BJ (cell line): ENCODE measurements at regions not wholly inside any gene's neighbourhood (a gene's known extent, or its start where the extent isn't known, plus 50 kb on each side); places are given as distances from the start of the nearest gene placed in this dataset.

Experiments
- CTCF ChIA-PET: fragments of 350-600 bp; formaldehyde crosslinking; extraction: SDS; loops from one replicate; lab custom pipeline; 2021; ENCODE audit warnings: antibody characterized with exemption, inconsistent platforms; lab: Yijun Ruan, JAX
- POLR2A ChIA-PET: fragments of 300-600 bp; sonication (Branson Sonifier 250); formaldehyde crosslinking; extraction: SDS; loops from one replicate; lab custom pipeline; 2021; ENCODE audit warnings: antibody characterized with exemption; lab: Charles Lee
- DNase-seq: peaks from one replicate; pipeline ENCODE4 v3.0.0-alpha.2; 2011; ENCODE audit warnings: low read depth
- H3K27me3 ChIP-seq: 2 replicates; pipeline ENCODE4 v1.6.0; 2011; ENCODE audit warnings: low read length; ENCODE audit not compliant: control insufficient read depth, insufficient read depth
- H3K36me3 ChIP-seq: 2 replicates; pipeline ENCODE4 v1.5.1; 2011; ENCODE audit warnings: low read length; ENCODE audit not compliant: control insufficient read depth, insufficient read depth
- H3K4me3 ChIP-seq: 2 replicates; pipeline ENCODE4 v1.5.1; 2011; ENCODE audit warnings: low read depth, mild to moderate bottlenecking, control low read depth, low read length
- TF ChIP-seq, protein P1 (sequence below): IDR thresholded peaks from 2 replicates; pipeline ENCODE4 v1.5.1; 2011; ENCODE audit warnings: low read depth, mild to moderate bottlenecking, control low read depth, inconsistent platforms, low read length, moderate library complexity; ENCODE audit not compliant: insufficient read depth

DNA sequence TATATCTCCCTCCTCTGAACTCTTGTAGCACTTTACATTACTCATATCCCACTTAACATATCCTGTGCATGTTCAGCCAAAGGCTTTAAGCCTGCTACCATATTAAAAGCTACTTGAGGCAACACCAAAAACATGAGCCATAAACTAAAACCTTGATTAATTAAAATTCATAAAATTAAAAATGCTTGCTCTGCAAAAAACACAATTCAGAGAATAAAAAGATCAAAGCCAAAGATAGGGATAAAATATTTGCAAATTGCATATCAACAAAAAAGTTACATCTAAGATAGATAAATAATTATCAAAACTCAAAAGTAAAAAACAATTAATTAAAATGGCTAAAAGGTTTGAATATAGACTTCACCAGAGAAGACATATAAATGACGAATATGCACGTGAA, 495.4 kb upstream of the PIK3C3 start:
- H3K4me3 ChIP-seq: no peak overlapping the region
- POLR2A ChIA-PET: no interaction called here
- no peak for DNase-seq
- TF ChIP-seq, protein P1, sequence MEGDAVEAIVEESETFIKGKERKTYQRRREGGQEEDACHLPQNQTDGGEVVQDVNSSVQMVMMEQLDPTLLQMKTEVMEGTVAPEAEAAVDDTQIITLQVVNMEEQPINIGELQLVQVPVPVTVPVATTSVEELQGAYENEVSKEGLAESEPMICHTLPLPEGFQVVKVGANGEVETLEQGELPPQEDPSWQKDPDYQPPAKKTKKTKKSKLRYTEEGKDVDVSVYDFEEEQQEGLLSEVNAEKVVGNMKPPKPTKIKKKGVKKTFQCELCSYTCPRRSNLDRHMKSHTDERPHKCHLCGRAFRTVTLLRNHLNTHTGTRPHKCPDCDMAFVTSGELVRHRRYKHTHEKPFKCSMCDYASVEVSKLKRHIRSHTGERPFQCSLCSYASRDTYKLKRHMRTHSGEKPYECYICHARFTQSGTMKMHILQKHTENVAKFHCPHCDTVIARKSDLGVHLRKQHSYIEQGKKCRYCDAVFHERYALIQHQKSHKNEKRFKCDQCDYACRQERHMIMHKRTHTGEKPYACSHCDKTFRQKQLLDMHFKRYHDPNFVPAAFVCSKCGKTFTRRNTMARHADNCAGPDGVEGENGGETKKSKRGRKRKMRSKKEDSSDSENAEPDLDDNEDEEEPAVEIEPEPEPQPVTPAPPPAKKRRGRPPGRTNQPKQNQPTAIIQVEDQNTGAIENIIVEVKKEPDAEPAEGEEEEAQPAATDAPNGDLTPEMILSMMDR: no peak
- CTCF ChIA-PET: no interaction called here
- H3K27me3 ChIP-seq: no peaks in the 10 kb centered on the region
- H3K36me3 ChIP-seq: no peaks in the 10 kb centered on the region

DNA sequence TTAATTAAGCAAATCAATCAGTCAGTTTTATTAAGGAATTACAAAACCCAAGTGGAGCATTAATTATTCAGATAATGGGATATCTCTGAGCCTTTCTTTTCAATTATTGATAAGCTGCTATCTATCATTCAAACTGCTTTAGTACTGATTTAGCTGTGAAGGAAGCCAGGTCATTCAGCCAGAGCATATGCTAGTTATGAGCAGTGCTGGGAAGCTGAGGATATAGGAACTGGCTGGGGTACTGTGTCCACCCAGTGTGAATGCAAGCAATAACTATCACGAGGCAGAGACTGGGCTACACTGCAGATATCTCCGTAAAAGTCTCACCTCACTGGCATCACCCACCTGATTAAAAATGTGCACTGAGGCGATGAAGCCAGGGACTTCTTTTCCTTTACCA, 496.7 kb upstream of the PIK3C3 start:
- ChIA-PET CTCF (no interaction called here), POLR2A (no interaction called here)
- no peak for DNase-seq
- H3K27me3 ChIP-seq: no peaks in the 10 kb centered on the region
- H3K4me3 ChIP-seq: no peak overlapping the region
- TF ChIP-seq, protein P1: no peak
- no peaks in the 10 kb centered on the region for H3K36me3 ChIP-seq

DNA sequence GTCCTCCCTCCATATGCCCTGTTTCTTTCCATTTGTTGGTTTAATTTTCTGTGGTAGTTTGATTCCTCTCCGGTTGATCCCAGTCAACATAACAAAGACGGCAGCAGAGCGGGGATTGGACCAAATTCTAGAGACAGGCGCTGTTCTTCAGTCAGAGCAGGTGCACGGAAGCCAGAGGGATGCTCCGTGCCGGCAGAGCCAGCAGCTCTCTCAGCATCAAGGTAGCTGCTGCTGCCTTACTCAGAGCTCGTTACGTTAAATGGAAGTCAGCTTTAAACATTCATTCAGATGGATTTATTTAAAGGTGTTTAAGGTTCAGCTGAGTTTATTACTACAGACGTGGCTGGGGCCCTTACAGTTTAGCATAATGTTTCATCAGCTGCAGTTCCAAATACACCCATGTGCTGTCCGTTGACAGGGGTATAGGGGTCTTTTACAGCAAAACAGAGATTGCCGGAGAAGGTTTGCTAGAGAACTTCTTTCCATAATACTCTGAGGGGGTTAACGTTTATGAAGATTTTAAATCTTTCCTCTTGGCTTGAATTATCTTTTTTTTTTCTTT, 497.2 kb upstream of the PIK3C3 start:
- ChIA-PET POLR2A (no interaction called here), CTCF (no interaction called here)
- no peak overlapping the region for H3K4me3 ChIP-seq
- H3K36me3 ChIP-seq: no peaks in the 10 kb centered on the region
- no peaks in the 10 kb centered on the region for H3K27me3 ChIP-seq
- no peak for DNase-seq
- TF ChIP-seq, protein P1: no peak

DNA sequence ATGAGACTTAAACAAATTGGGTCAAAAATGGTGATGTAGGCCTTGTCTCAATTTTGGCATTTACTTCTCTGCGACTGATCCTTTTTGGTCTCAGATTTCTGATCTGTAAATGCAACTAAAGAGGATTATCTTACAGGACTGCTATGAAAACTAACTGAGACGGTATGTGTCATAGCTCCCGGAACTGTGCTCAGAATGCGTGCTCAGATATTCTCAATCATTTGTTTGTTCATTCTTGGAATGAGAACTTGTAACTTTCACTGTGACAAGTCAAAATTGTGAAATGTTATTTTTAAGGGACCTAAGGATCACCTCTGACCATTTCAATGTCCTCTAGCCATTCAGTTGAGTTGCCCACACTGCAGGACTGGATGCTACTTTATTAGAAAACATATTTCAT, 498.2 kb upstream of the PIK3C3 start:
- DNase-seq: no peak
- Histone ChIP-seq H3K36me3 (no peaks in the 10 kb centered on the region), H3K4me3 (no peak overlapping the region), H3K27me3 (no peaks in the 10 kb centered on the region)
- CTCF ChIA-PET: no interaction called here
- POLR2A ChIA-PET: no interaction called here
- TF ChIP-seq, protein P1: no peak

DNA sequence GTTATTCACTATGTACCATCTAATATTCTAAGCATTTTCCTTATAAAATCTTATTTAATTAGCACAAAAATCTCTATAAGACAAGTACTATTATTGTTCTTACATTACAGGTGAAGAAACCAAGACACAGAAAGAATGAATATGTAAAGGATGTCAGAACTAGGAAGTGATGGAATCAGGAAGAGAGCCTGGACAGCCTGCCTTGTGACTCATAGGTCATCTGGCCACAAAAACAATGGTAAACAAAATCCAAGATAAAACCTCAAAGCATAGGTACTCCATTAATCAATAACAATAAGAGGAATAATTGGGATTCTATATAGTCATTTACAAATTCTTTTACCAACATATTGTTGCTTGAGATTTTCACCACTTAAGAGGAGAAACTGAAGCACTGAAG, 505.4 kb upstream of the PIK3C3 start:
- TF ChIP-seq, protein P1: no peak
- no peaks in the 10 kb centered on the region for H3K36me3 ChIP-seq
- ChIA-PET CTCF (no interaction called here), POLR2A (no interaction called here)
- no peak overlapping the region for H3K4me3 ChIP-seq
- no peaks in the 10 kb centered on the region for H3K27me3 ChIP-seq
- DNase-seq: no peak
